ENCODE measurements at regions not wholly inside any gene's neighbourhood (a gene's known extent, or its start where the extent isn't known, plus 50 kb on each side); places are given as distances from the start of the nearest gene placed in this dataset.

DNA sequence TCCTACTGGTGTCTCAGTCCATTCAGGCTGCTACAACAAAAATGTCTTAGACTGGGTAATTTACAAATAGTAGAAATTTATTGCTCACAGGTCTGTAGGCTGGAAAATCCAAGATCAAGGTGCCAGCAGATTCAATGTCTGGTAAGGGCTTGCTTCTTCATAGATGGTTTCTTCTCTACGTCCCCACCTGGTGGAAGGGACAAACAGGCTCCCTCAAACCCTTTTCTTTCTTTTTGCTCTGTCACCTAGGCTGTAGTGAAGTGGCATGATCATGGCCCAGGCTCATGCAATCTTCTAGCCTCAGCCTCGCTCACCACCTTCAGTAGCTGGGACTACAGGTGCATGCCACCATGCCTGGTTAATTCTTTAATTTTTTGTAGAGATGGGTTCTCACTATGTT lies 106.8 kb upstream of the RPH3A start:
- no peak for TF ChIP-seq CTCF (conservative IDR thresholded peaks at IDR 0.05)
- no peak for TF ChIP-seq EZH2 (IDR thresholded peaks at IDR 0.05; ENCODE audit: low read depth)

Measured in PC-9 (cell line).